ENCODE measurements at regions not wholly inside any gene's neighbourhood (a gene's known extent, or its start where the extent isn't known, plus 50 kb on each side); places are given as distances from the start of the nearest gene placed in this dataset.

DNA sequence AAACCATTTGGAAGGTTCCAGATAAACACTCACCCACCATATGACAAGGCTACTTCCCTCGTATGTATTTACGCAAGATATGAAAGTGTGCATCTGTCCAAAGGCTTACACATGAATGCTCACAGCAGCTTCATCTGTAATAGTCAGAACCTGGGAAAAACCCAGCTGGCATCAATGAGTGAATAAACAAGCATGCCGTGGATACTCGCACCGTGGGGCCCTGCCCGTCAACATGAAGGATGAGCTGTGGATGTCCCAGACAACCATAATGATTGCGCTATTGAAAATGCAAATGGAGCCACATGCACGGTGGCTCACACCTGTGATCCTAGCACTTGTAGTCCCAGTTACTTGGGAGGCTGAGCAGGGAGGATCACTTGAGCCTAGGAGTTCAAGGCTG is 60.6 kb upstream of the FCN1 start:
- TF ChIP-seq, protein P1, sequence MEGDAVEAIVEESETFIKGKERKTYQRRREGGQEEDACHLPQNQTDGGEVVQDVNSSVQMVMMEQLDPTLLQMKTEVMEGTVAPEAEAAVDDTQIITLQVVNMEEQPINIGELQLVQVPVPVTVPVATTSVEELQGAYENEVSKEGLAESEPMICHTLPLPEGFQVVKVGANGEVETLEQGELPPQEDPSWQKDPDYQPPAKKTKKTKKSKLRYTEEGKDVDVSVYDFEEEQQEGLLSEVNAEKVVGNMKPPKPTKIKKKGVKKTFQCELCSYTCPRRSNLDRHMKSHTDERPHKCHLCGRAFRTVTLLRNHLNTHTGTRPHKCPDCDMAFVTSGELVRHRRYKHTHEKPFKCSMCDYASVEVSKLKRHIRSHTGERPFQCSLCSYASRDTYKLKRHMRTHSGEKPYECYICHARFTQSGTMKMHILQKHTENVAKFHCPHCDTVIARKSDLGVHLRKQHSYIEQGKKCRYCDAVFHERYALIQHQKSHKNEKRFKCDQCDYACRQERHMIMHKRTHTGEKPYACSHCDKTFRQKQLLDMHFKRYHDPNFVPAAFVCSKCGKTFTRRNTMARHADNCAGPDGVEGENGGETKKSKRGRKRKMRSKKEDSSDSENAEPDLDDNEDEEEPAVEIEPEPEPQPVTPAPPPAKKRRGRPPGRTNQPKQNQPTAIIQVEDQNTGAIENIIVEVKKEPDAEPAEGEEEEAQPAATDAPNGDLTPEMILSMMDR (IDR thresholded peaks at IDR 0.05; ENCODE audit: insufficient read depth, low read length, poor library complexity, severe bottlenecking): no peak
- no peak for TF ChIP-seq EZH2phosphoT487 (conservative IDR thresholded peaks at IDR 0.05; ENCODE audit: low read length)

Measured in SU-DHL-6 (cell line).